ENCODE measurements at regions not wholly inside any gene's neighbourhood (a gene's known extent, or its start where the extent isn't known, plus 50 kb on each side); places are given as distances from the start of the nearest gene placed in this dataset.

DNA sequence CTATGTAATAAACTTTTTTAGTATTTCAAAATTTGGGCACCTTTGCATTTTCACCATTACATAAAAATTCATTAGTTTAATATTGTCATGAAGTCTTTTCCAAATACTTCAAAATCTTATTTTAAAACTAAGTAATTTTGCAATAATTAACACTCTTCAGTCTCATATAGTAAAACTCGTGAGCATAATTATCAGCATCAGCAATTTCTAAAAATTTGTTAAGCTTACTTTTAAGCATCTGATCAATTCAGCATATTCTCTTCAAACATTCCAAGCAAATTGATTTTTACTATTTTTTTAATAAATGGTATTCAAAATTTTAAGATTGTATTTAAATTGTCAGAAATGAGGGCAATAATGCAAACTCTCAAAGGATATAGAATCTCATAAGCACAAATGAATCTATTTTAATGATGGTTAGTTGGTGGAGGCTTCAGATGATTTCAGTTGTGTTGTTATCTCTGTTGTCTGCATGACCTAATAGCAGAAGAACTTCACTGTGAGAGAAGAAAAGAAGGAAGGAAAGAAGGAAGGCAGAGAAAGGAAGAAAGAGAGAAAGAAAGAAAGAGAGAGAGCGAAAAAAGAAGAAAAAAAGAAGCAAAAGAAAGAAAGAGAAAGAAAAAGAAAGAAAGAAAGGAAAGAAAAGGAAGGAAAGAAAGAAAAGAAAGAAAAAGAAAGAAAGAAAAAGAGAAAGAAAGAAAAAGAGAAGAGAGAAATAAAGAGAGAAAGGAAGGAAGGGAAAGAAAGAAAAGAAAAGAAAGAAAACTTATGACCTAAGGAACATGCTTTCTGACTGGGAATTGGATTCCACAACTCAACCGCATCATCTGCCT lies 860.5 kb downstream of the NCAM2 start:
- H3K27ac ChIP-seq (ENCODE audit: low read depth, low read length), result no peak overlapping the region
- H3K27me3 ChIP-seq (ENCODE audit: insufficient read depth, low read length), result no peaks in the 10 kb centered on the region
- H3K4me1 ChIP-seq (ENCODE audit: control insufficient read depth in 1 of 2, insufficient read depth in 2 of 2, low read length in 2 of 2), result no peaks in the 10 kb centered on the region
- no peaks in the 10 kb centered on the region for H3K79me2 ChIP-seq (ENCODE audit: insufficient read depth, low read length)
- ChIA-PET CTCF (no interaction called here), POLR2A (no interaction called here), RAD21 (ENCODE audit: low non-redundant PET in 1 of 2, low total read pairs in 2 of 2, uncharacterized antibody in 2 of 2, unreplicated experiment in 2 of 2) (no interaction called here)
- peaks cover 7 to 26% of the 10 kb centered on the region in 2 experiments; a peak in 2 of 4 replicates for H3K9me3 ChIP-seq (ENCODE audit: control insufficient read depth in 1 of 2, insufficient read depth in 1 of 2, low read depth in 1 of 2, low read length in 2 of 2)
- H3K4me2 ChIP-seq (ENCODE audit: low read length), result no peak overlapping the region
- H3K9ac ChIP-seq (ENCODE audit: low read length), result no peak overlapping the region
- intact Hi-C loops (cut with micrococcal nuclease), result no loop called here
- TF ChIP-seq, protein P1, sequence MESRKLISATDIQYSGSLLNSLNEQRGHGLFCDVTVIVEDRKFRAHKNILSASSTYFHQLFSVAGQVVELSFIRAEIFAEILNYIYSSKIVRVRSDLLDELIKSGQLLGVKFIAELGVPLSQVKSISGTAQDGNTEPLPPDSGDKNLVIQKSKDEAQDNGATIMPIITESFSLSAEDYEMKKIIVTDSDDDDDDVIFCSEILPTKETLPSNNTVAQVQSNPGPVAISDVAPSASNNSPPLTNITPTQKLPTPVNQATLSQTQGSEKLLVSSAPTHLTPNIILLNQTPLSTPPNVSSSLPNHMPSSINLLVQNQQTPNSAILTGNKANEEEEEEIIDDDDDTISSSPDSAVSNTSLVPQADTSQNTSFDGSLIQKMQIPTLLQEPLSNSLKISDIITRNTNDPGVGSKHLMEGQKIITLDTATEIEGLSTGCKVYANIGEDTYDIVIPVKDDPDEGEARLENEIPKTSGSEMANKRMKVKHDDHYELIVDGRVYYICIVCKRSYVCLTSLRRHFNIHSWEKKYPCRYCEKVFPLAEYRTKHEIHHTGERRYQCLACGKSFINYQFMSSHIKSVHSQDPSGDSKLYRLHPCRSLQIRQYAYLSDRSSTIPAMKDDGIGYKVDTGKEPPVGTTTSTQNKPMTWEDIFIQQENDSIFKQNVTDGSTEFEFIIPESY (IDR thresholded peaks at IDR 0.05; ENCODE audit: extremely low read depth, insufficient replicate concordance, low read length), result no peak
- no peaks in the 10 kb centered on the region for H3K36me3 ChIP-seq (ENCODE audit: control insufficient read depth in 1 of 2, insufficient read depth in 2 of 2, low read length in 2 of 2)
- DNase-seq (ENCODE audit: low read depth, low spot score), result no peak
- no peak for ATAC-seq
- H4K20me1 ChIP-seq (ENCODE audit: insufficient read depth), result no peaks in the 10 kb centered on the region
- no peak overlapping the region for H2AFZ ChIP-seq (ENCODE audit: low read depth, low read length, poor library complexity, severe bottlenecking)
- BruUV-seq (replicated peaks), result no TSS peak
- H3K9me2 ChIP-seq (ENCODE audit: insufficient read depth), result no peaks in the 10 kb centered on the region
- no peak overlapping the region for H3K4me3 ChIP-seq (replicated peaks in 1 of 2; ENCODE audit: low read depth in 1 of 2, low read length in 2 of 2)

DNA sequence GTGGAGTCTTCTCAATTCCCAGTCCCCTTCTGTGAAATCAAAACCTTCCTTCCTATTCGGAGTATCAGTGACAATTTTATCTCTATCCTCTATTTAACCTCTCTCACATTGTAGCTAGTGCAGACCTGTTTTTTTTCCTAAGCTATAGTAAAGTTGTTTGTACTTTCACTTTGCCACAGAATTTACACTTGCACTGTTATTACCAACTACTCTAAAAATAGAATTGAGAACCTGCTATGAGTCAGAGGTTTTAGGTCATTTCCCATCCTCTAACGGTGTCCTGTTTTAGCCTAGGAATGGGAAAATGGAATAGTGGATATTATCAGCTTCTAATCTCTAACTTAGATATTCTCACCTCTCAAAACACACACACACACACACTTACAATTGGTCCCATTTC lies 862.7 kb downstream of the NCAM2 start:
- ChIA-PET POLR2A (no interaction called here), RAD21 (ENCODE audit: low non-redundant PET in 1 of 2, low total read pairs in 2 of 2, uncharacterized antibody in 2 of 2, unreplicated experiment in 2 of 2) (no interaction called here), CTCF (no interaction called here)
- no TSS peak for BruUV-seq (replicated peaks)
- Histone ChIP-seq H3K9ac (ENCODE audit: low read length) (no peak overlapping the region), H3K79me2 (ENCODE audit: insufficient read depth, low read length) (no peaks in the 10 kb centered on the region), H3K27me3 (ENCODE audit: insufficient read depth, low read length) (no peaks in the 10 kb centered on the region), H3K9me3 (ENCODE audit: control insufficient read depth in 1 of 2, insufficient read depth in 1 of 2, low read depth in 1 of 2, low read length in 2 of 2) (peaks cover 16 to 26% of the 10 kb centered on the region in 2 experiments; a peak in 2 of 4 replicates), H3K27ac (ENCODE audit: low read depth, low read length) (no peak overlapping the region), H3K4me1 (ENCODE audit: control insufficient read depth in 1 of 2, insufficient read depth in 2 of 2, low read length in 2 of 2) (no peaks in the 10 kb centered on the region), H4K20me1 (ENCODE audit: insufficient read depth) (no peaks in the 10 kb centered on the region), H3K4me3 (replicated peaks in 1 of 2; ENCODE audit: low read depth in 1 of 2, low read length in 2 of 2) (no peak overlapping the region), H2AFZ (ENCODE audit: low read depth, low read length, poor library complexity, severe bottlenecking) (no peak overlapping the region), H3K4me2 (ENCODE audit: low read length) (no peak overlapping the region), H3K9me2 (ENCODE audit: insufficient read depth) (no peaks in the 10 kb centered on the region), H3K36me3 (ENCODE audit: control insufficient read depth in 1 of 2, insufficient read depth in 2 of 2, low read length in 2 of 2) (no peaks in the 10 kb centered on the region)
- intact Hi-C loops (cut with micrococcal nuclease), result no loop called here
- TF ChIP-seq ZNF274 (IDR thresholded peaks at IDR 0.05; ENCODE audit: low read depth, low read length) (no peak), SP1 (IDR thresholded peaks at IDR 0.05; ENCODE audit: low read depth) (no peak), TCF7L2 (IDR thresholded peaks at IDR 0.05; ENCODE audit: borderline replicate concordance, extremely low read depth, insufficient read depth, insufficient read length) (no peak), POLR2A (IDR thresholded peaks at IDR 0.05; ENCODE audit: borderline replicate concordance, extremely low read depth, insufficient read depth, insufficient read length) (no peak), SIN3A (IDR thresholded peaks at IDR 0.05; ENCODE audit: low read depth) (no peak), ELF1 (IDR thresholded peaks at IDR 0.05; ENCODE audit: borderline replicate concordance, low read depth) (no peak), ZFX (IDR thresholded peaks at IDR 0.05) (no peak)
- TF ChIP-seq, protein P2, sequence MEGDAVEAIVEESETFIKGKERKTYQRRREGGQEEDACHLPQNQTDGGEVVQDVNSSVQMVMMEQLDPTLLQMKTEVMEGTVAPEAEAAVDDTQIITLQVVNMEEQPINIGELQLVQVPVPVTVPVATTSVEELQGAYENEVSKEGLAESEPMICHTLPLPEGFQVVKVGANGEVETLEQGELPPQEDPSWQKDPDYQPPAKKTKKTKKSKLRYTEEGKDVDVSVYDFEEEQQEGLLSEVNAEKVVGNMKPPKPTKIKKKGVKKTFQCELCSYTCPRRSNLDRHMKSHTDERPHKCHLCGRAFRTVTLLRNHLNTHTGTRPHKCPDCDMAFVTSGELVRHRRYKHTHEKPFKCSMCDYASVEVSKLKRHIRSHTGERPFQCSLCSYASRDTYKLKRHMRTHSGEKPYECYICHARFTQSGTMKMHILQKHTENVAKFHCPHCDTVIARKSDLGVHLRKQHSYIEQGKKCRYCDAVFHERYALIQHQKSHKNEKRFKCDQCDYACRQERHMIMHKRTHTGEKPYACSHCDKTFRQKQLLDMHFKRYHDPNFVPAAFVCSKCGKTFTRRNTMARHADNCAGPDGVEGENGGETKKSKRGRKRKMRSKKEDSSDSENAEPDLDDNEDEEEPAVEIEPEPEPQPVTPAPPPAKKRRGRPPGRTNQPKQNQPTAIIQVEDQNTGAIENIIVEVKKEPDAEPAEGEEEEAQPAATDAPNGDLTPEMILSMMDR (IDR thresholded peaks at IDR 0.05 in 2 of 3, conservative IDR thresholded peaks at IDR 0.05 in 1 of 3; ENCODE audit: borderline replicate concordance in 1 of 3, insufficient read depth in 1 of 3, low read depth in 2 of 3, low read length in 2 of 3), result no peak
- TF ChIP-seq, protein P3, sequence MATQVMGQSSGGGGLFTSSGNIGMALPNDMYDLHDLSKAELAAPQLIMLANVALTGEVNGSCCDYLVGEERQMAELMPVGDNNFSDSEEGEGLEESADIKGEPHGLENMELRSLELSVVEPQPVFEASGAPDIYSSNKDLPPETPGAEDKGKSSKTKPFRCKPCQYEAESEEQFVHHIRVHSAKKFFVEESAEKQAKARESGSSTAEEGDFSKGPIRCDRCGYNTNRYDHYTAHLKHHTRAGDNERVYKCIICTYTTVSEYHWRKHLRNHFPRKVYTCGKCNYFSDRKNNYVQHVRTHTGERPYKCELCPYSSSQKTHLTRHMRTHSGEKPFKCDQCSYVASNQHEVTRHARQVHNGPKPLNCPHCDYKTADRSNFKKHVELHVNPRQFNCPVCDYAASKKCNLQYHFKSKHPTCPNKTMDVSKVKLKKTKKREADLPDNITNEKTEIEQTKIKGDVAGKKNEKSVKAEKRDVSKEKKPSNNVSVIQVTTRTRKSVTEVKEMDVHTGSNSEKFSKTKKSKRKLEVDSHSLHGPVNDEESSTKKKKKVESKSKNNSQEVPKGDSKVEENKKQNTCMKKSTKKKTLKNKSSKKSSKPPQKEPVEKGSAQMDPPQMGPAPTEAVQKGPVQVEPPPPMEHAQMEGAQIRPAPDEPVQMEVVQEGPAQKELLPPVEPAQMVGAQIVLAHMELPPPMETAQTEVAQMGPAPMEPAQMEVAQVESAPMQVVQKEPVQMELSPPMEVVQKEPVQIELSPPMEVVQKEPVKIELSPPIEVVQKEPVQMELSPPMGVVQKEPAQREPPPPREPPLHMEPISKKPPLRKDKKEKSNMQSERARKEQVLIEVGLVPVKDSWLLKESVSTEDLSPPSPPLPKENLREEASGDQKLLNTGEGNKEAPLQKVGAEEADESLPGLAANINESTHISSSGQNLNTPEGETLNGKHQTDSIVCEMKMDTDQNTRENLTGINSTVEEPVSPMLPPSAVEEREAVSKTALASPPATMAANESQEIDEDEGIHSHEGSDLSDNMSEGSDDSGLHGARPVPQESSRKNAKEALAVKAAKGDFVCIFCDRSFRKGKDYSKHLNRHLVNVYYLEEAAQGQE (IDR thresholded peaks at IDR 0.05; ENCODE audit: low read depth), result no peak
- TF ChIP-seq, protein P4, sequence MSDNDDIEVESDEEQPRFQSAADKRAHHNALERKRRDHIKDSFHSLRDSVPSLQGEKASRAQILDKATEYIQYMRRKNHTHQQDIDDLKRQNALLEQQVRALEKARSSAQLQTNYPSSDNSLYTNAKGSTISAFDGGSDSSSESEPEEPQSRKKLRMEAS (IDR thresholded peaks at IDR 0.05), result no peak
- DNase-seq (ENCODE audit: low read depth, low spot score) (no peak), ATAC-seq (no peak)

Measured in HCT116 (cell line).